Epithelial cell of proximal tubule (primary cell): ENCODE measurements at regions not wholly inside any gene's neighbourhood (a gene's known extent, or its start where the extent isn't known, plus 50 kb on each side); places are given as distances from the start of the nearest gene placed in this dataset.

ENCODE experiments used
- DNase-seq: peaks from one replicate; pipeline ENCODE4 v3.0.0-alpha.2; 2011; ENCODE audit warnings: low read depth
- H3K4me3 ChIP-seq: 2 replicates; pipeline ENCODE4 v1.5.1; 2011; ENCODE audit warnings: low read depth, mild to moderate bottlenecking, low read length
- TF ChIP-seq, protein P1 (sequence below): conservative IDR thresholded peaks from 2 replicates; pipeline ENCODE4 v1.5.1; 2012; ENCODE audit warnings: low read depth, mild to moderate bottlenecking, low read length

- H3K4me3 ChIP-seq, result no peak overlapping the region
- no peak for DNase-seq
- TF ChIP-seq, protein P1, sequence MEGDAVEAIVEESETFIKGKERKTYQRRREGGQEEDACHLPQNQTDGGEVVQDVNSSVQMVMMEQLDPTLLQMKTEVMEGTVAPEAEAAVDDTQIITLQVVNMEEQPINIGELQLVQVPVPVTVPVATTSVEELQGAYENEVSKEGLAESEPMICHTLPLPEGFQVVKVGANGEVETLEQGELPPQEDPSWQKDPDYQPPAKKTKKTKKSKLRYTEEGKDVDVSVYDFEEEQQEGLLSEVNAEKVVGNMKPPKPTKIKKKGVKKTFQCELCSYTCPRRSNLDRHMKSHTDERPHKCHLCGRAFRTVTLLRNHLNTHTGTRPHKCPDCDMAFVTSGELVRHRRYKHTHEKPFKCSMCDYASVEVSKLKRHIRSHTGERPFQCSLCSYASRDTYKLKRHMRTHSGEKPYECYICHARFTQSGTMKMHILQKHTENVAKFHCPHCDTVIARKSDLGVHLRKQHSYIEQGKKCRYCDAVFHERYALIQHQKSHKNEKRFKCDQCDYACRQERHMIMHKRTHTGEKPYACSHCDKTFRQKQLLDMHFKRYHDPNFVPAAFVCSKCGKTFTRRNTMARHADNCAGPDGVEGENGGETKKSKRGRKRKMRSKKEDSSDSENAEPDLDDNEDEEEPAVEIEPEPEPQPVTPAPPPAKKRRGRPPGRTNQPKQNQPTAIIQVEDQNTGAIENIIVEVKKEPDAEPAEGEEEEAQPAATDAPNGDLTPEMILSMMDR, result no peak
These were observed 377.5 kb downstream of the EDEM1 start for GRCh38 chr3:5565026-5565425.

GRCh38 chr3:5567113-5567512 lies 379.6 kb downstream of the EDEM1 start:
- no peak for DNase-seq
- H3K4me3 ChIP-seq, result no peak overlapping the region
- TF ChIP-seq, protein P1, result no peak

GRCh38 chr3:5568451-5568850 lies 380.9 kb downstream of the EDEM1 start:
- no peak overlapping the region for H3K4me3 ChIP-seq
- DNase-seq, result no peak
- TF ChIP-seq, protein P1, result peak; percentile 40

- TF ChIP-seq, protein P1, result no peak
- H3K4me3 ChIP-seq, result no peak overlapping the region
- no peak for DNase-seq
These were observed 381.6 kb downstream of the EDEM1 start for GRCh38 chr3:5569152-5569551.

DNA sequence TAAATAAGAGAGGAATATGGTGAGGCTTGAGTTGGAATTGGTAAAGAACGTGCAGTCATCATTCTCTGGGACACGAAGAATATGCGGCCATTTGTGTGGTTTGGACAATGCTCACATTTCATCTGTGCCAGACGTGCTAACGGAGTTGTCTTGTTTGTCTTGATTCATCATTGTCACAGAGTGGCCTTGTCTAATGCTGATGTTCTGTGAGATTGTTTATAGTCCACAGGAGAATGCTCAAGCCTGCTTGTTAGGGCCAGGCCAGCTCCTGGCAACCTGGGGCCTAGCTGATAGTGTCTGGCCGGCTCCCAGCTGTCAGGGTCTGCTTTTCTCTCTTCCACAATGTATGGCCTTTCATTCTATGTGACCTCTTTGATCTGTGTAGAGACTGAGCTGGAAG lies 384.7 kb downstream of the EDEM1 start:
- no peak overlapping the region for H3K4me3 ChIP-seq
- DNase-seq, result no peak
- TF ChIP-seq, protein P1, result no peak

GRCh38 chr3:5576277-5577011 lies 388.9 kb downstream of the EDEM1 start:
- no peak for DNase-seq
- TF ChIP-seq, protein P1, result no peak
- H3K4me3 ChIP-seq, result no peak overlapping the region

GRCh38 chr3:5579139-5579602 lies 391.7 kb downstream of the EDEM1 start:
- TF ChIP-seq, protein P1, result no peak
- DNase-seq, result no peak
- H3K4me3 ChIP-seq, result no peak overlapping the region
